Fibroblast of lung (primary cell): ENCODE measurements at regions not wholly inside any gene's neighbourhood (a gene's known extent, or its start where the extent isn't known, plus 50 kb on each side); places are given as distances from the start of the nearest gene placed in this dataset.
A peak's percentile ranks its signal among the peaks of the same experiment; 100 is the strongest.

Experiments used
- DNase-seq, 2 donors: peaks; one replicate each; pipeline versions ENCODE4 v3.0.0 to v3.0.0-alpha.2; 2010; ENCODE audit warnings: low read depth in 2 of 2
- H2AFZ ChIP-seq: 2 replicates; pipeline ENCODE4 v1.5.1; 2012; ENCODE audit warnings: low read length, control low read depth, inconsistent platforms
- H3K27ac ChIP-seq: 2 replicates; pipeline ENCODE4 v1.5.1; 2011; ENCODE audit warnings: low read length, control low read depth; ENCODE audit not compliant: insufficient read depth
- H3K27me3 ChIP-seq: 2 replicates; pipeline ENCODE4 v1.5.1; 2011; ENCODE audit warnings: mild to moderate bottlenecking, low read length; ENCODE audit not compliant: control insufficient read depth, insufficient read depth
- H3K36me3 ChIP-seq: 2 replicates; pipeline ENCODE4 v1.5.1; 2011; ENCODE audit warnings: low read length; ENCODE audit not compliant: control insufficient read depth, insufficient read depth
- H3K4me1 ChIP-seq: 2 replicates; pipeline ENCODE4 v1.5.1; 2011; ENCODE audit warnings: low read length; ENCODE audit not compliant: control insufficient read depth, insufficient read depth; ENCODE audit errors: extremely low read depth
- H3K4me2 ChIP-seq: 2 replicates; pipeline ENCODE4 v1.5.1; 2011; ENCODE audit warnings: low read length, control low read depth; ENCODE audit not compliant: insufficient read depth; ENCODE audit errors: extremely low read depth
- H3K4me3 ChIP-seq, 4 experiments: fragments of 200-600 bp in 1 of 4; sonication (generic) in 1 of 4; replicated peaks in 1 of 4; 2 replicates each; pipeline ENCODE4 v1.5.1; 2011 to 2016; ENCODE audit warnings: low read length in 4 of 4, low read depth in 3 of 4, mild to moderate bottlenecking in 3 of 4, control low read depth in 2 of 4, inconsistent platforms in 1 of 4, mixed read lengths in 1 of 4; ENCODE audit not compliant: insufficient read depth in 1 of 4; ENCODE audit errors: control extremely low read depth in 1 of 4
- H3K79me2 ChIP-seq: 2 replicates; pipeline ENCODE4 v1.5.1; 2012; ENCODE audit warnings: mild to moderate bottlenecking, low read length, inconsistent platforms; ENCODE audit not compliant: control insufficient read depth, insufficient read depth
- H3K9ac ChIP-seq: 2 replicates; pipeline ENCODE4 v1.5.1; 2011; ENCODE audit warnings: mild to moderate bottlenecking, low read length, control low read depth; ENCODE audit not compliant: insufficient read depth
- H3K9me3 ChIP-seq: 2 replicates; pipeline ENCODE4 v1.5.1; 2012; ENCODE audit warnings: low read depth, low read length; ENCODE audit not compliant: control insufficient read depth, insufficient read depth
- H4K20me1 ChIP-seq: 2 replicates; pipeline ENCODE4 v1.5.1; 2011; ENCODE audit warnings: low read length; ENCODE audit not compliant: control insufficient read depth, insufficient read depth; ENCODE audit errors: extremely low read depth
- CTCF ChIP-seq, 2 donors: IDR thresholded peaks in 1 of 2; conservative IDR thresholded peaks in 1 of 2; 1 replicate in 1 of 2; 2 replicates in 1 of 2; pipeline ENCODE4 v1.5.1; 2011 to 2012; ENCODE audit warnings: low read length in 2 of 2, control low read depth in 1 of 2, inconsistent platforms in 1 of 2, low read depth in 1 of 2, mild to moderate bottlenecking in 1 of 2
- EZH2 ChIP-seq: IDR thresholded peaks from 2 replicates; pipeline ENCODE4 v1.5.1; 2012; ENCODE audit warnings: low read length, control low read depth, mild to moderate bottlenecking; ENCODE audit errors: missing control alignments

DNA sequence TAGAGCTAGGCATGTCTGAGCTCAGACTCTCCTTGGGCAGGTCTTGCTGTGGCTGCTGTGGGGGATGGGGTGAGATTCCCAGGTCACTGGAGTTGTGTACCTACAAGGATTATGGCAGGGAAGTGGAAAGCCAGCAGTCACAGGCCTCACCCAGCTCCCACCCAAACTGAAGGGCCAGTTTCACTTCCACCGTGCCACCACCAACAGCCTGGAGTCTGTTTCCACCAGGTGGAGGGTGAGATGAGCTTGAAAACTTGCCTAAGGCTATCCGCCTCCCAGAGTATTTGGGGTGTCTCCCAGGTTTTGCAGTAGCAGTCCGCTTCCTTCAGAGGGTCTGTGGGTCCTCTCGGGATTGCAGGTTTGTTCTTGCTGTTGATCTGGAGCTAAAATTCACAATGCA, 327.7 kb downstream of the PTPRC start:
- H3K27me3 ChIP-seq: no peaks in the 10 kb centered on the region
- no peak for DNase-seq
- H3K36me3 ChIP-seq: no peaks in the 10 kb centered on the region
- H3K9me3 ChIP-seq: no peaks in the 10 kb centered on the region
- H3K27ac ChIP-seq: no peak overlapping the region
- H3K9ac ChIP-seq: no peak overlapping the region
- no peak overlapping the region for H3K4me3 ChIP-seq
- no peaks in the 10 kb centered on the region for H4K20me1 ChIP-seq
- no peak overlapping the region for H2AFZ ChIP-seq
- TF ChIP-seq CTCF (conservative IDR thresholded peaks at IDR 0.05 in 1 of 2, IDR thresholded peaks at IDR 0.05 in 1 of 2; ENCODE audit: low read depth in 1 of 2, low read length in 2 of 2) (no peak), EZH2 (no peak)
- H3K4me1 ChIP-seq: no peaks in the 10 kb centered on the region
- no peaks in the 10 kb centered on the region for H3K79me2 ChIP-seq
- no peak overlapping the region for H3K4me2 ChIP-seq

- TF ChIP-seq CTCF (conservative IDR thresholded peaks at IDR 0.05 in 1 of 2, IDR thresholded peaks at IDR 0.05 in 1 of 2; ENCODE audit: low read depth in 1 of 2, low read length in 2 of 2) (no peak), EZH2 (no peak)
- no peak overlapping the region for H2AFZ ChIP-seq
- H3K4me2 ChIP-seq: no peak overlapping the region
- H3K4me1 ChIP-seq: no peaks in the 10 kb centered on the region
- no peak overlapping the region for H3K9ac ChIP-seq
- H4K20me1 ChIP-seq: no peaks in the 10 kb centered on the region
- no peaks in the 10 kb centered on the region for H3K79me2 ChIP-seq
- H3K4me3 ChIP-seq: no peak overlapping the region
- no peaks in the 10 kb centered on the region for H3K36me3 ChIP-seq
- no peak overlapping the region for H3K27ac ChIP-seq
- no peaks in the 10 kb centered on the region for H3K9me3 ChIP-seq
- H3K27me3 ChIP-seq: no peaks in the 10 kb centered on the region
- DNase-seq: peak in 1 of 2 donors; percentile 29
Measured at GRCh38 chr1:198967566-198967965, 328.7 kb downstream of the PTPRC start.

GRCh38 chr1:198968866-198969265, 330.0 kb downstream of the PTPRC start:
- Histone ChIP-seq H2AFZ (no peak overlapping the region), H3K36me3 (no peaks in the 10 kb centered on the region), H3K27ac (no peak overlapping the region), H4K20me1 (no peaks in the 10 kb centered on the region), H3K4me1 (no peaks in the 10 kb centered on the region), H3K4me2 (no peak overlapping the region), H3K9ac (no peak overlapping the region), H3K27me3 (no peaks in the 10 kb centered on the region), H3K9me3 (no peaks in the 10 kb centered on the region), H3K79me2 (no peaks in the 10 kb centered on the region), H3K4me3 (no peak overlapping the region)
- TF ChIP-seq EZH2 (no peak), CTCF (conservative IDR thresholded peaks at IDR 0.05 in 1 of 2, IDR thresholded peaks at IDR 0.05 in 1 of 2; ENCODE audit: low read depth in 1 of 2, low read length in 2 of 2) (no peak)
- DNase-seq: no peak
